ENCODE measurements at regions not wholly inside any gene's neighbourhood (a gene's known extent, or its start where the extent isn't known, plus 50 kb on each side); places are given as distances from the start of the nearest gene placed in this dataset.

- DNase-seq, result no peak
Measured at GRCh38 chr13:40123962-40124632, 468.6 kb downstream of the COG6 start.

- no peak for DNase-seq
Measured at GRCh38 chr13:40124633-40125015, 469.2 kb downstream of the COG6 start.

- DNase-seq, result no peak
Measured at GRCh38 chr13:40125336-40125735, 469.9 kb downstream of the COG6 start.

- no peak for DNase-seq
Measured at GRCh38 chr13:40126306-40127085, 471.0 kb downstream of the COG6 start.

GRCh38 chr13:40127476-40127875 is 472.0 kb downstream of the COG6 start:
- no peak for DNase-seq

GRCh38 chr13:40127925-40128324 is 472.5 kb downstream of the COG6 start:
- no peak for DNase-seq

- DNase-seq, result no peak
Measured at GRCh38 chr13:40129467-40129866, 474.0 kb downstream of the COG6 start.

- DNase-seq, result no peak
Measured at GRCh38 chr13:40130871-40131636, 475.6 kb downstream of the COG6 start.

GRCh38 chr13:40132249-40132648 is 476.8 kb downstream of the COG6 start:
- DNase-seq, result no peak

- DNase-seq, result no peak
Measured at GRCh38 chr13:40136896-40137295, 481.4 kb downstream of the COG6 start.

GRCh38 chr13:40137400-40137799 is 481.9 kb downstream of the COG6 start:
- DNase-seq, result no peak

GRCh38 chr13:40139896-40140520 is 484.5 kb downstream of the COG6 start:
- no peak for DNase-seq

GRCh38 chr13:40141859-40142555 is 486.5 kb downstream of the COG6 start:
- no peak for DNase-seq

- DNase-seq, result no peak
Measured at GRCh38 chr13:40143106-40143505, 487.6 kb downstream of the COG6 start.

- no peak for DNase-seq
Measured at GRCh38 chr13:40143559-40143958, 488.1 kb downstream of the COG6 start.

- no peak for DNase-seq
Measured at GRCh38 chr13:40145139-40145538, 489.7 kb downstream of the COG6 start.

- no peak for DNase-seq
Measured at GRCh38 chr13:40146063-40146462, 490.6 kb downstream of the COG6 start.

GRCh38 chr13:40146611-40147117 is 491.2 kb downstream of the COG6 start:
- DNase-seq, result no peak

- no peak for DNase-seq
Measured at GRCh38 chr13:40148101-40148500, 492.6 kb downstream of the COG6 start.

- no peak for DNase-seq
Measured at GRCh38 chr13:40148742-40149141, 493.3 kb downstream of the COG6 start.

- no peak for DNase-seq
Measured at GRCh38 chr13:40149611-40150274, 494.3 kb downstream of the COG6 start.

- no peak for DNase-seq
Measured at GRCh38 chr13:40151673-40152072, 496.2 kb downstream of the COG6 start.
